Caco-2 (cell line): ENCODE measurements at regions not wholly inside any gene's neighbourhood (a gene's known extent, or its start where the extent isn't known, plus 50 kb on each side); places are given as distances from the start of the nearest gene placed in this dataset.

Experiments used
- BruUV-seq: library from RNA; stranded (reverse); fragments of 400-500 nt; replicated peaks from 2 replicates; lab custom pipeline; 2021; lab: Mats Ljungman, UMichigan
- CTCF ChIA-PET: fragments of 300-600 bp; sonication (Branson Sonifier 250); formaldehyde crosslinking; loops from one replicate; lab custom pipeline; 2022; ENCODE audit warnings: antibody characterized with exemption; lab: Charles Lee
- POLR2A ChIA-PET: fragments of 300-600 bp; sonication (Branson Sonifier 250); formaldehyde crosslinking; loops from one replicate; lab custom pipeline; 2022; ENCODE audit warnings: antibody characterized with exemption; lab: Charles Lee
- DNase-seq, 2 experiments: peaks; one replicate each; pipeline versions ENCODE4 v3.0.0 to v3.0.0-alpha.2; 2020 to 2022
- H3K27me3 ChIP-seq: replicated peaks from 2 replicates; pipeline ENCODE4 v1.6.0; 2011; ENCODE audit warnings: low read length; ENCODE audit not compliant: control insufficient read depth, insufficient read depth
- H3K36me3 ChIP-seq: 2 replicates; pipeline ENCODE4 v1.5.1; 2011; ENCODE audit warnings: low read length; ENCODE audit not compliant: control insufficient read depth, insufficient read depth
- H3K4me1 ChIP-seq: fragments of 250-450 bp; sonication (Bioruptor Pico); 2 replicates; pipeline ENCODE4 v1.5.1; 2020; ENCODE audit warnings: mild to moderate bottlenecking
- H3K4me3 ChIP-seq: 2 replicates; pipeline ENCODE4 v1.5.1; 2011; ENCODE audit warnings: low read depth, mild to moderate bottlenecking, control low read depth, low read length
- H3K9me3 ChIP-seq: fragments of 250-450 bp; sonication (Bioruptor Pico); 2 replicates; pipeline ENCODE4 v1.5.1; 2020; ENCODE audit warnings: mild to moderate bottlenecking, moderate library complexity
- H3K27ac Mint-ChIP-seq: one replicate; pipeline ENCODE4 v1.8.0; 2022; ENCODE audit warnings: mixed read lengths; ENCODE audit not compliant: unreplicated experiment
- H3K27me3 Mint-ChIP-seq: one replicate; pipeline ENCODE4 v1.8.0; 2022; ENCODE audit warnings: mixed read lengths; ENCODE audit not compliant: insufficient read depth, unreplicated experiment
- H3K36me3 Mint-ChIP-seq: one replicate; pipeline ENCODE4 v1.8.0; 2022; ENCODE audit warnings: mild to moderate bottlenecking, mixed read lengths; ENCODE audit not compliant: insufficient read depth, unreplicated experiment
- H3K4me1 Mint-ChIP-seq: one replicate; pipeline ENCODE4 v1.8.0; 2022; ENCODE audit warnings: low read depth, mixed read lengths; ENCODE audit not compliant: unreplicated experiment
- H3K4me3 Mint-ChIP-seq: one replicate; pipeline ENCODE4 v1.8.0; 2022; ENCODE audit warnings: mild to moderate bottlenecking, moderate library complexity, mixed read lengths; ENCODE audit not compliant: unreplicated experiment
- H3K9me3 Mint-ChIP-seq: one replicate; pipeline ENCODE4 v1.8.0; 2022; ENCODE audit warnings: mixed read lengths; ENCODE audit not compliant: unreplicated experiment
- intact Hi-C: fragments of 100-400 bp; cut with micrococcal nuclease; formaldehyde crosslinking; loops from one replicate; pipeline ENCODE4 v1.10.0; 2022; ENCODE audit not compliant: unreplicated experiment
- TF ChIP-seq, protein P1 (sequence below), 2 experiments: fragments of 200-600 bp in 1 of 2; IDR thresholded peaks; 1 replicate in 1 of 2; 2 replicates in 1 of 2; pipeline versions ENCODE4 v1.5.1 to v1.8.0; 2011 to 2022; ENCODE audit warnings: antibody characterized with exemption in 1 of 2, control low read depth in 1 of 2, inconsistent platforms in 1 of 2, low read depth in 1 of 2, low read length in 1 of 2, mild to moderate bottlenecking in 1 of 2, moderate library complexity in 1 of 2; ENCODE audit not compliant: insufficient read depth in 1 of 2, severe bottlenecking in 1 of 2, unreplicated experiment in 1 of 2

DNA sequence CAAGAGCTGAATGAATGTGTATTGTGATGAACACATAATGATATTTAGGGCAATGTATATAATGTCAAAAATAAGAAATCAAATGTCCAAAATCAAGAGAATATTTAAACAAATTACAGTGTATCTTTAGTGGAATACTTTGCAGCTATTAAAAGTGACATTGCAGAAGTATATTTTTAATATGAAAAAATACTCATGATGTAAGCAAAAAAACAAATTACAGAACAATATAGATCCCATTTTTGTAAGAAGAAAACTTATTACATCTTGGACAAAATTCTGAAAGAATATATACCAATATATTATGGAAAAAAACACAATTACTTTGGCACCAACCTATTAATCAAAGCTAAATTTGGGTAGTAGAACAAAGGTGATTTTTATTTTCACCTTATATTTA is 308.2 kb upstream of the NEBL start:
- no peaks in the 10 kb centered on the region for H3K36me3 ChIP-seq
- Mint-ChIP-seq H3K9me3 (peaks cover 29% of the 10 kb centered on the region), H3K27ac (no peak overlapping the region), H3K4me1 (peaks cover 12% of the 10 kb centered on the region), H3K27me3 (no peaks in the 10 kb centered on the region), H3K36me3 (peaks cover 6% of the 10 kb centered on the region), H3K4me3 (no peak overlapping the region)
- BruUV-seq: no TSS peak
- no peak overlapping the region for H3K4me3 ChIP-seq
- H3K9me3 ChIP-seq: peaks cover 25% of the 10 kb centered on the region
- ChIA-PET POLR2A (no interaction called here), CTCF (interaction anchor here (0.5 kb wide), 1 partner anchor 70 kb away, joined by 8 read pairs; no protein-coding TSS in a partner anchor)
- TF ChIP-seq, protein P1, sequence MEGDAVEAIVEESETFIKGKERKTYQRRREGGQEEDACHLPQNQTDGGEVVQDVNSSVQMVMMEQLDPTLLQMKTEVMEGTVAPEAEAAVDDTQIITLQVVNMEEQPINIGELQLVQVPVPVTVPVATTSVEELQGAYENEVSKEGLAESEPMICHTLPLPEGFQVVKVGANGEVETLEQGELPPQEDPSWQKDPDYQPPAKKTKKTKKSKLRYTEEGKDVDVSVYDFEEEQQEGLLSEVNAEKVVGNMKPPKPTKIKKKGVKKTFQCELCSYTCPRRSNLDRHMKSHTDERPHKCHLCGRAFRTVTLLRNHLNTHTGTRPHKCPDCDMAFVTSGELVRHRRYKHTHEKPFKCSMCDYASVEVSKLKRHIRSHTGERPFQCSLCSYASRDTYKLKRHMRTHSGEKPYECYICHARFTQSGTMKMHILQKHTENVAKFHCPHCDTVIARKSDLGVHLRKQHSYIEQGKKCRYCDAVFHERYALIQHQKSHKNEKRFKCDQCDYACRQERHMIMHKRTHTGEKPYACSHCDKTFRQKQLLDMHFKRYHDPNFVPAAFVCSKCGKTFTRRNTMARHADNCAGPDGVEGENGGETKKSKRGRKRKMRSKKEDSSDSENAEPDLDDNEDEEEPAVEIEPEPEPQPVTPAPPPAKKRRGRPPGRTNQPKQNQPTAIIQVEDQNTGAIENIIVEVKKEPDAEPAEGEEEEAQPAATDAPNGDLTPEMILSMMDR (IDR thresholded peaks at IDR 0.05; ENCODE audit: insufficient read depth in 1 of 2, low read depth in 1 of 2, low read length in 1 of 2, severe bottlenecking in 1 of 2, unreplicated experiment in 1 of 2): no peak
- H3K27me3 ChIP-seq: no peaks in the 10 kb centered on the region; the same call in 1 of the 2 replicates
- peaks cover 8% of the 10 kb centered on the region for H3K4me1 ChIP-seq
- intact Hi-C loops: no loop called here
- no peak for DNase-seq

DNA sequence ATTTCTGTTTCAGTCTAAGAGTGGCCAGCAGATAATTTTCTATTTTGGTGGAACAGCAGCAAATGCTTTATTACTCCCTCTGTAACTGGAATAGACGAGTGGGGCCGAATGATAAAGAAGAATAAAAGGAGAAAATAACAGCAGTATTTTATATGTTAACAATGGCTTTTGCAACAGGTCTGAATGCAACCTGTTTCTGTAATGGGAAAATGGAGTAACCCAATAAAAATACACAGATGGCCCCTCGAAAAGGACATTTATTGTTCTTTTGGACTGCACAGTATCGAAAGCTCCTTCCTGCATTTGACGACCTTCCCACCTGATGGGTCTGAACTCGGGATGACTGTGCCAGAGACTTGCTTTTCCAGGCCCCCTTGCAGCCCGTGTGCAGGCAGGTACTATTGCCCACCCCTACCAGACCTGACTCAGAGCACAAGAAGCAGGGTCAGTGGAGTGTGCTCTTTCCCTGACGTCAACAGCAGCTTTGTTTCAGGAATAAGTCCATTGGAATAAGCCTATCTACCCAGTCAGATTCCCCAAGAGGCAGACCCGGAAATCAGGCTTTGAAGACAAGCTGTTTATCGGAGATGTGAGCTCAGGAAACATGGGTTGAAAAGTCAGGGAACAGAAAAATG is 306.5 kb upstream of the NEBL start:
- Mint-ChIP-seq H3K9me3 (peaks cover 33% of the 10 kb centered on the region), H3K4me1 (peaks cover 6% of the 10 kb centered on the region), H3K27ac (no peak overlapping the region), H3K36me3 (peaks cover 6% of the 10 kb centered on the region), H3K27me3 (no peaks in the 10 kb centered on the region), H3K4me3 (no peak overlapping the region)
- intact Hi-C loops: no loop called here
- no peaks in the 10 kb centered on the region; the same call in 1 of the 2 replicates for H3K27me3 ChIP-seq
- H3K4me3 ChIP-seq: no peak overlapping the region
- H3K4me1 ChIP-seq: peaks cover 1% of the 10 kb centered on the region
- POLR2A ChIA-PET: no interaction called here
- no peak for DNase-seq
- BruUV-seq: no TSS peak
- no peaks in the 10 kb centered on the region for H3K36me3 ChIP-seq
- TF ChIP-seq, protein P1 (IDR thresholded peaks at IDR 0.05; ENCODE audit: insufficient read depth in 1 of 2, low read depth in 1 of 2, low read length in 1 of 2, severe bottlenecking in 1 of 2, unreplicated experiment in 1 of 2): no peak
- peaks cover 23% of the 10 kb centered on the region for H3K9me3 ChIP-seq
- CTCF ChIA-PET: no interaction called here

DNA sequence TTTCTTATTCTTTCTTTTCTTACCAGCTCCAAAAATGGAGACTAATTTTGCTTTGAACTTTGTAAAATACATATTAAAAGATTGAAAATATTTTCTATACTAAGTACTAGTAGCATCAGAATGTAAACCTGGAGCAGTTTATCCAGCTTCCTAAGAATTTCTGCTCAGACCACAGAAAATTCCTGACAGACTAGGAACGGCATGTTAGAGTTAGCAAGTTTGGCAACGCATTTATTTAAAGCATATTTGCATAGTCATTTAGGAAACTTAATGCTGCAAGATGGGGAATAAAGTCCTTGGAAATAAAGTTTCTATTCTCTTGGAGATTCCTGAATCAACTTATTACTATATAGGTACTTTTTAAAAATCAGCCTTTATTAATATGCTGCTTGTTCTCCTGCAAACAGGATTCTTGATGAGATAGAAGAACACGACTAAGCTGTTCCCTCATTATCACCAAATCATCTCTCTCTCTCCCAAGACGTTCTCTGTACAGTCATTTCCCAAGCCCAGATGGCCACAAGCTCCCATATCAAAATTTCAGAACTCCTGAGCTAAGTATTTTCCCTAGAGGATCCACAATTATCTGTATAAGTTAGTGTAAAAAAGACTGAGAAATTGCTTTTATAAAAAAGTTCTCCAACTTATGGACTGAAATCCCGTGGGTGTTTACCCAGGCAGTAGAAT is 305.8 kb upstream of the NEBL start:
- no peaks in the 10 kb centered on the region for H3K27me3 Mint-ChIP-seq
- POLR2A ChIA-PET: no interaction called here
- intact Hi-C loops: no loop called here

More for the DNA sequence above, 305.8 kb upstream of the NEBL start:
- Mint-ChIP-seq H3K4me1 (peaks cover 5% of the 10 kb centered on the region), H3K27ac (no peak overlapping the region), H3K9me3 (peaks cover 35% of the 10 kb centered on the region), H3K4me3 (no peak overlapping the region), H3K36me3 (peaks cover 6% of the 10 kb centered on the region)
- H3K4me1 ChIP-seq: no peaks in the 10 kb centered on the region
- TF ChIP-seq, protein P1 (IDR thresholded peaks at IDR 0.05; ENCODE audit: insufficient read depth in 1 of 2, low read depth in 1 of 2, low read length in 1 of 2, severe bottlenecking in 1 of 2, unreplicated experiment in 1 of 2): no peak
- DNase-seq: no peak
- peaks cover 23% of the 10 kb centered on the region for H3K9me3 ChIP-seq
- CTCF ChIA-PET: interaction anchor here (0.6 kb wide), 1 partner anchor 545 kb away, joined by 3 read pairs; no protein-coding TSS in a partner anchor
- H3K27me3 ChIP-seq: no peaks in the 10 kb centered on the region; the same call in 1 of the 2 replicates
- no TSS peak for BruUV-seq
- no peak overlapping the region for H3K4me3 ChIP-seq
- H3K36me3 ChIP-seq: no peaks in the 10 kb centered on the region
